Breast epithelium (tissue), 3 donors: ENCODE measurements at regions not wholly inside any gene's neighbourhood (a gene's known extent, or its start where the extent isn't known, plus 50 kb on each side); places are given as distances from the start of the nearest gene placed in this dataset.

Source experiments
- POLR2A ChIP-seq: fragments of 450-650 bp; IDR thresholded peaks from one replicate; pipeline ENCODE4 v1.6.1; 2016; ENCODE audit warnings: antibody characterized with exemption, mild to moderate bottlenecking, moderate library complexity
- POLR2AphosphoS5 ChIP-seq, 3 donors: sonication (generic); formaldehyde crosslinking; IDR thresholded peaks; one replicate each; pipeline ENCODE4 v1.6.1; 2017; ENCODE audit warnings: antibody characterized with exemption in 3 of 3
- TF ChIP-seq, protein P1 (sequence below), 3 donors: fragments of 450-650 bp; IDR thresholded peaks; one replicate each; pipeline ENCODE4 v1.5.1; 2016 to 2017; ENCODE audit warnings: antibody characterized with exemption in 3 of 3, mild to moderate bottlenecking in 3 of 3, moderate library complexity in 3 of 3

DNA sequence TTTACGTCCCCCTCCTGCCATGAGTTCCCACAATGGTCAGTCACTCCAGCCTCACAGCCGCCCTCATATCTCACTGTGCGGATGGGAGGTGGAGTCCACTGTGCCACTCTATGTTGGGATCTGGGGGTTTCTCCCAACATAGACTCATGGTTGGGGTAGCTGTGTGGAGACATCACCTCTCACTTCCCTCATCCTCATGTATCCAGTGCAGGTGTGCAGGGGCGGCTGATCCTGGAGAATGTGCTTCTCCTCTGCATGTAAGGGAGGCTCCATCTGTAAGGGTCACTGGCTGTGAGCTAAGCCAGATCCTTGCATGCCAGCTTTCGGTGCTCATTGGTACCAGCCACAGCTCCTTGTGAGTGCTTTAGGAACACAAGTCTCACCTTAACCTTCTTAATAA, 400.8 kb downstream of the CDH26 start:
- TF ChIP-seq POLR2A (no peak), POLR2AphosphoS5 (IDR thresholded peaks at IDR 0.05) (no peak)
- TF ChIP-seq, protein P1, sequence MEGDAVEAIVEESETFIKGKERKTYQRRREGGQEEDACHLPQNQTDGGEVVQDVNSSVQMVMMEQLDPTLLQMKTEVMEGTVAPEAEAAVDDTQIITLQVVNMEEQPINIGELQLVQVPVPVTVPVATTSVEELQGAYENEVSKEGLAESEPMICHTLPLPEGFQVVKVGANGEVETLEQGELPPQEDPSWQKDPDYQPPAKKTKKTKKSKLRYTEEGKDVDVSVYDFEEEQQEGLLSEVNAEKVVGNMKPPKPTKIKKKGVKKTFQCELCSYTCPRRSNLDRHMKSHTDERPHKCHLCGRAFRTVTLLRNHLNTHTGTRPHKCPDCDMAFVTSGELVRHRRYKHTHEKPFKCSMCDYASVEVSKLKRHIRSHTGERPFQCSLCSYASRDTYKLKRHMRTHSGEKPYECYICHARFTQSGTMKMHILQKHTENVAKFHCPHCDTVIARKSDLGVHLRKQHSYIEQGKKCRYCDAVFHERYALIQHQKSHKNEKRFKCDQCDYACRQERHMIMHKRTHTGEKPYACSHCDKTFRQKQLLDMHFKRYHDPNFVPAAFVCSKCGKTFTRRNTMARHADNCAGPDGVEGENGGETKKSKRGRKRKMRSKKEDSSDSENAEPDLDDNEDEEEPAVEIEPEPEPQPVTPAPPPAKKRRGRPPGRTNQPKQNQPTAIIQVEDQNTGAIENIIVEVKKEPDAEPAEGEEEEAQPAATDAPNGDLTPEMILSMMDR (IDR thresholded peaks at IDR 0.05), result no peak
